ENCODE measurements at regions not wholly inside any gene's neighbourhood (a gene's known extent, or its start where the extent isn't known, plus 50 kb on each side); places are given as distances from the start of the nearest gene placed in this dataset.

GRCh38 chr21:27805696-27806095 is 838.8 kb upstream of the ADAMTS5 start:
- TF ChIP-seq CTBP1 (IDR thresholded peaks at IDR 0.05; ENCODE audit: borderline replicate concordance), result no peak
- TF ChIP-seq BHLHE40 (IDR thresholded peaks at IDR 0.05; ENCODE audit: borderline replicate concordance), result no peak
- no peak for TF ChIP-seq SUZ12 (IDR thresholded peaks at IDR 0.05)
- TF ChIP-seq FOXM1 (IDR thresholded peaks at IDR 0.05; ENCODE audit: borderline replicate concordance), result no peak
- no peak for TF ChIP-seq HDGF (IDR thresholded peaks at IDR 0.05; ENCODE audit: borderline replicate concordance)
- no peak for TF ChIP-seq SP1 (IDR thresholded peaks at IDR 0.05)
- TF ChIP-seq PKNOX1 (IDR thresholded peaks at IDR 0.05), result no peak
- no peak for TF ChIP-seq ELF4 (IDR thresholded peaks at IDR 0.05)
- TF ChIP-seq TARDBP (IDR thresholded peaks at IDR 0.05), result no peak
- no peak for TF ChIP-seq FOXK2 (IDR thresholded peaks at IDR 0.05)
- no peak for TF ChIP-seq ZNF384 (IDR thresholded peaks at IDR 0.05)
- TF ChIP-seq ARNT (IDR thresholded peaks at IDR 0.05), result no peak

All from HEK293T (cell line).